GM11168 (cell line): ENCODE measurements at regions not wholly inside any gene's neighbourhood (a gene's known extent, or its start where the extent isn't known, plus 50 kb on each side); places are given as distances from the start of the nearest gene placed in this dataset.

Source experiments
- in situ Hi-C: fragments of 300-500 bp; cut with MboI; formaldehyde crosslinking; loops from one replicate; pipeline ENCODE4 v1.12.0; 2022; ENCODE audit warnings: low sequenced_read_pairs; ENCODE audit not compliant: unreplicated experiment

DNA sequence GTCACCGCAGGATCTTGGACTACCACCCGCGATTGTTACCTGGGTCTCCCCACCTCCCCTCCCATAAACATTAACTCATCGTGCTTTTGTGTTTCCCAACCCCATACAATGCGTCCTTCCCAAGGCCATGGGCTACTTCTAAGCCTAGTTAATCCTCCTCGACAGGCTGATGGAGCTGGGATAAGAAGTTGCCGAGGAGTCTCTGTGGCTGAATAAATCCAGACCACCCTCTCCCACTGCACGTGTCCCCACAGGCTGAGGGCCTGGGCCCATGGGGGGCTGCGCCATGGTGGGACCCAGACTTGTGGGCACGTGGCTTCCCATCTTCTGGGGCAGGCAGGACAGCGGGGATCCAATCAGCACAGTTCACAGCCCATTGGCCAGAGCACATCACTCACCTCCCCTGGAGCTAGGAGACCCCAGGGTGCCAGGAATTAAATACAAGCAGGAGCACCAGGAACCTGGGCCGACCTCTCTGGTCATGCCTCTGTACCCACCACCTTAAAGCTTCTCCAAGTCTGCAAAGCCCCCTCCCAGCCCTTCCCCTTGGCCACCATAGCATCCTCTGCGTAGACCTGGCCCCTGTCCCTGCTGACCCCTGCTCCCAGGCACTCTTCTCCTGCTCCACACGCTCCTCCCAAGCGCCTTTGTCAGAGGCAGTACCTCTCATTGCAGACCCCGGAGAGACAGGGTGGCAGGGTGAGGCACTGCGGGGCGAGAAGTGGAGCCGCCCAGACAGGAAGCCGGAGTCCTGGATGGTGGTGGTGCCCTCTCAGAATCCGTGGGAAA is 51.0 kb upstream of the ID2 start:
- in situ Hi-C loops: no loop called here

- in situ Hi-C loops: no loop called here
Measured at GRCh38 chr2:8631465-8632005, 50.3 kb upstream of the ID2 start.
